GM19351 (cell line): ENCODE measurements at regions not wholly inside any gene's neighbourhood (a gene's known extent, or its start where the extent isn't known, plus 50 kb on each side); places are given as distances from the start of the nearest gene placed in this dataset.
"Not testable (repeated sequence)": the region's sequence is repeated elsewhere in the genome, so short reads cannot be mapped to it uniquely, and the experiment has no call there.

ENCODE experiments used
- ATAC-seq: cut with Tn5 transposase; IDR thresholded peaks from one replicate; pipeline ENCODE4 v1.9.1; 2021; ENCODE audit warnings: mild to moderate bottlenecking, moderate library complexity; ENCODE audit not compliant: unreplicated experiment

- ATAC-seq, result no peak
Observed at GRCh38 chr3:36175916-36176461, 204.3 kb upstream of the STAC start.

GRCh38 chr3:36178018-36178417 lies 202.3 kb upstream of the STAC start:
- ATAC-seq, result no peak

DNA sequence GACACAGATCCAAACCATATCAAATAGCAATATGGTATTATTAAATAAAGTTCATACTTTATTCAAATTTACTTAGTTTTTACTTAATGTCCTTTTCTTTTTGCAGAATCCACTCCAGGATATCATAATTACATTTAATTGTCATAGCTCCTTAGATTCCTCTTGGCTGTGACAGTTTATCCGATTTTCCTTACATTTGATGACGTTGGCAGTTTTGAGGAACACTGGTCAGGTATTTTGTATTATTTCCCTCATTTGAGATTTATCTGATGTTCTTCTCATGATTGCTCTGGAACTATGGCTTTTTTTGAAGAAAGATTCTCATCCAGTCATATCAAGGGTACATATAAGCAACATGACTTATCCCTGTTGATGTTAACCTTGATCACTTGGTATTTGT lies 198.3 kb upstream of the STAC start:
- ATAC-seq, result no peak

- not testable (repeated sequence) for ATAC-seq
Observed at GRCh38 chr3:36187197-36187596, 193.1 kb upstream of the STAC start.

- ATAC-seq, result no peak
Observed at GRCh38 chr3:36192901-36193300, 187.4 kb upstream of the STAC start.

GRCh38 chr3:36193448-36193847 lies 186.9 kb upstream of the STAC start:
- ATAC-seq, result no peak

DNA sequence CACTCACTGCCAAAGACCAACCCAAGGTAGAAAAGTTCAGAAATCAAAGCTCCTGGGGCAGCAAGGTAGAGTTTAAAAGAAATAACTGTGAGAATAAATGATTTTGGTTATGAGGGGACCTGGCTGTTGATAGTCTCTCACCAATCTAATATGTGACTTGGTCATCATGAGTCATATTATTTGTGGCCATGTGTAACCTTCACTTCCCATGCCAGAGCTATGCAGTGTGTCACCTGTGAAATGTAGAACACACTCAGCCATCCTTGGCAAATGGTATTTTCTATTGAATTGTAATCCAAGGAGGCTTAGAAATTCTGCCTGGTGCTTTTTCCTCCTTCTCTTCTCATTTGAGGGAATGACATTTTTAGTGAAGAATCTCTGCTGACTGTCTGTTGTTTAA lies 184.2 kb upstream of the STAC start:
- no peak for ATAC-seq

- ATAC-seq, result no peak
Observed at GRCh38 chr3:36197151-36197550, 183.2 kb upstream of the STAC start.

GRCh38 chr3:36201546-36201945 lies 178.8 kb upstream of the STAC start:
- no peak for ATAC-seq

- ATAC-seq, result no peak
Observed at GRCh38 chr3:36206956-36207580, 173.2 kb upstream of the STAC start.

DNA sequence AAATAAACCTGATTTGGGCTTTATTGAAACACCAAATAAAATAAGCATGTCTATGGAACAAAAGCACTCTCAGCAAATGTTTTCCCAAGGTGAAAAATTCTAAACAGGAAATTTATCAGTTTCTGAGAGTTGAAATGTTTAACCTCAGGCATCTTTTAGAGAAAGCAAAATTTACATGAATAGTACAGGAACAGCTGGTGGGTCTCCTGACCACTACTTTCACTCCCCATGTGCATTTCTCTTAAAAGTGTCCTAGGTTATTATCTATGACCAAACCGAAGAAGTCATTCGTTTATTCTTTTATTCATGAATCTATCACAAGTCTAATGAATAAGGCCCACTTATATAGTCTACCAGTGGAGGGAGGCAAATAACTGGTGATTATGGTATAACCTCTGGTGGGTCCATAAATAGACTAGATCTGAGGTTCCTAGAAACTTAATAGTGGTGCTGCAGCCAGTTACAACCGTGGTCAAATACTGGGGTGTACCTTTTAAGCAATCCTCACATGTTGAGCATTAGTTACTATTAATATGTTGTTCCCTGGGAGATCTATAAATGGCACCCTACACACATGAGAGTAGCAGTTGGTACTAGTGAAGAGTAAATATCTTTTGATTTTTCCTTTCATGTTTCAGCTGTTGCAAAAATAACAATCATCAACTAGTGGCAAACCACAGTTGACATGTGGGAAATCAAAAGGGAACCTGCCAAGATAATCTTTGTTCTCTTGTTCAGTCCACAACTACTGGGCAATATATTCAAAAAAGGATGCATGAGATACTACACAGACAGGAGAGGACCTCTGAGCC lies 169.3 kb upstream of the STAC start:
- no peak for ATAC-seq

DNA sequence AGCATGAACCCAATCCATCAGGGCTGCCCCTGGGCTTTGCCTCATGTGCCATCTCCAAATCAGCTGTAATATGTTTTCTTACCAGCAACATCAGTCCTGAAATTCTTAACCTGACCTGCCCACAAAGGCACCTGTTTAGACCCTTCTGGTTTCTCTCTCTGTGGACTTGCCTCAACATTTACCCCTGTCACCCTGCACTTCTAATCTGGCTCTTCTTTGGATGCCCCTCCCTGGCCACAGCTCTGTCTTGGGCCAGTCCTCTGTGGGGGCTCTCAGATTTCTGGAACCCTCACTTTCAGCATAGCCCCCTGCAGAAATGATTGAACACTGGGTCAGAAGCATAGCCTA lies 168.7 kb upstream of the STAC start:
- no peak for ATAC-seq

- ATAC-seq, result no peak
Observed at GRCh38 chr3:36212251-36212650, 168.1 kb upstream of the STAC start.

DNA sequence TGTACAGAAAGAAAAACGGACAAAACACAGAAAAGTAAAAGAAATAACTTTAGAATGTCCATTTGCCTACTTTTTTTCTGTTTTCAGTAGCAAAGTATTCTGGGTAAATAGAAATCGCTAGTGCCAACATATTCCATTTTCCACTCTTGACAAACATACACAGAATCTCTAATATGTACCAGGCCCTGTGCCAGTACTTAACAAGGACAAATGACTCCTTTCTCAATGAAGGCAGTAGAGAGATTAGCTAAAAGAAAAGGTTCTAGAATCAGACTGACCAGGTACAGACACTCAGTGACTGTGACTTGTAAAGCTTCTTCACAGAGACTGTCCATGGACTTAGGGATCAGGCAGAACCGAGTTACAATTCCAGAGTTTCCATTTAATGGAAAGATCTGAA lies 165.8 kb upstream of the STAC start:
- ATAC-seq, result no peak

DNA sequence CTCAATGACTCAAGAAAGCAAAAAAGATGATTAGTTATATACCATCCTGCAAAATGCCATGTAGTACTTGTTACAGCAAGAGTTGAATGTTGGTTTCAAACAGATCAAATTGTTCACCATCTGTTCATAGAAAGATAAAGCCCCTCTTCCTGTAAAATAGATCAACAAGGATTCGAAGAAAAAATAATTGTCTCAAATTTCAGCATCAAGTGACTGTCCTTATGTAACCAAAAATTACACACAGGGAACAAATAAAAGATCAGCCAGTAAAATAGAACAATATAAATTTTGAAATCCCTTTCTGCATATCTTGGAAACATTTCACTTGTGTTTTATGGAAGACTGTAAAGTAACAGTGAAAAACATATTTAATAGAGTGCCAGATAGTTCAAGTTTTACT lies 165.1 kb upstream of the STAC start:
- no peak for ATAC-seq

- no peak for ATAC-seq
Observed at GRCh38 chr3:36219398-36219797, 160.9 kb upstream of the STAC start.

- no peak for ATAC-seq
Observed at GRCh38 chr3:36220173-36220572, 160.1 kb upstream of the STAC start.

GRCh38 chr3:36221975-36222374 lies 158.3 kb upstream of the STAC start:
- no peak for ATAC-seq

GRCh38 chr3:36227980-36228379 lies 152.3 kb upstream of the STAC start:
- ATAC-seq, result no peak

- no peak for ATAC-seq
Observed at GRCh38 chr3:36229496-36229895, 150.8 kb upstream of the STAC start.

GRCh38 chr3:36232797-36233489 lies 147.4 kb upstream of the STAC start:
- no peak for ATAC-seq

DNA sequence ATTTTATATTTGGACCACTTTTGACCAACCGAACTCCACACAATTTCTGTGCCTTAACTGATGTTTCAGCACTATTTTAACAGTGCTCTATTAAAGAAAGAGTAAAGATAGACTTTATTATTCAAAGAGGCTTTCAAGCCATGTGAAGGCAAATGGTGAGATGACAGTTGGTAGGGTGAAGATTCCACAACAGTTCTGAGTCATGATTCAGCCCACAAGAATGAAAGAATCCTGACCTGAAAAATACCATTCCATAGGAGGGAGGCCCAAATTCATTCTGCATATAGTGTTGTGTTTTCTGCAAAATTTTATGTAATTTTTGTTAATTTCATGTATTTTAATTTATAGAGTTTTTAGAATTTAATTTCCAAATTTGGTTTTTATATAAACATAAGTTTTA lies 135.6 kb upstream of the STAC start:
- ATAC-seq, result no peak
